ENCODE measurements at regions not wholly inside any gene's neighbourhood (a gene's known extent, or its start where the extent isn't known, plus 50 kb on each side); places are given as distances from the start of the nearest gene placed in this dataset.

GRCh38 chrX:150157291-150157690, 205.8 kb upstream of the MAMLD1 start:
- TF ChIP-seq TEAD4 (IDR thresholded peaks at IDR 0.05) = no peak
- no peak for TF ChIP-seq REST (IDR thresholded peaks at IDR 0.05; ENCODE audit: low read depth)
- no peak for TF ChIP-seq RAD21 (IDR thresholded peaks at IDR 0.05; ENCODE audit: low read depth)
- TF ChIP-seq, protein P1, sequence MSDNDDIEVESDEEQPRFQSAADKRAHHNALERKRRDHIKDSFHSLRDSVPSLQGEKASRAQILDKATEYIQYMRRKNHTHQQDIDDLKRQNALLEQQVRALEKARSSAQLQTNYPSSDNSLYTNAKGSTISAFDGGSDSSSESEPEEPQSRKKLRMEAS (IDR thresholded peaks at IDR 0.05) = no peak
- TF ChIP-seq YY1 (IDR thresholded peaks at IDR 0.05; ENCODE audit: low read depth) = no peak
- TF ChIP-seq ZBTB7A (IDR thresholded peaks at IDR 0.05; ENCODE audit: low read depth) = no peak
- no peak for TF ChIP-seq EGR1 (IDR thresholded peaks at IDR 0.05)
- no peak for TF ChIP-seq CREB1 (IDR thresholded peaks at IDR 0.05; ENCODE audit: low read depth)
- no peak for TF ChIP-seq TAF1 (IDR thresholded peaks at IDR 0.05; ENCODE audit: low read depth)
- TF ChIP-seq, protein P2, sequence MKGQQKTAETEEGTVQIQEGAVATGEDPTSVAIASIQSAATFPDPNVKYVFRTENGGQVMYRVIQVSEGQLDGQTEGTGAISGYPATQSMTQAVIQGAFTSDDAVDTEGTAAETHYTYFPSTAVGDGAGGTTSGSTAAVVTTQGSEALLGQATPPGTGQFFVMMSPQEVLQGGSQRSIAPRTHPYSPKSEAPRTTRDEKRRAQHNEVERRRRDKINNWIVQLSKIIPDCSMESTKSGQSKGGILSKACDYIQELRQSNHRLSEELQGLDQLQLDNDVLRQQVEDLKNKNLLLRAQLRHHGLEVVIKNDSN (IDR thresholded peaks at IDR 0.05) = no peak
- TF ChIP-seq FOXM1 (IDR thresholded peaks at IDR 0.05; ENCODE audit: borderline replicate concordance, low read depth) = no peak
- no peak for TF ChIP-seq NFIC (IDR thresholded peaks at IDR 0.05)

Measured in Ishikawa (cell line).